AG08396 (cell line): ENCODE measurements at regions not wholly inside any gene's neighbourhood (a gene's known extent, or its start where the extent isn't known, plus 50 kb on each side); places are given as distances from the start of the nearest gene placed in this dataset.

Source experiments
- DNase-seq: peaks from one replicate; pipeline ENCODE4 v3.0.0; 2012; ENCODE audit warnings: low spot score, mixed read lengths

GRCh38 chr20:17787816-17788215 is 88.0 kb downstream of the BANF2 start:
- no peak for DNase-seq

DNA sequence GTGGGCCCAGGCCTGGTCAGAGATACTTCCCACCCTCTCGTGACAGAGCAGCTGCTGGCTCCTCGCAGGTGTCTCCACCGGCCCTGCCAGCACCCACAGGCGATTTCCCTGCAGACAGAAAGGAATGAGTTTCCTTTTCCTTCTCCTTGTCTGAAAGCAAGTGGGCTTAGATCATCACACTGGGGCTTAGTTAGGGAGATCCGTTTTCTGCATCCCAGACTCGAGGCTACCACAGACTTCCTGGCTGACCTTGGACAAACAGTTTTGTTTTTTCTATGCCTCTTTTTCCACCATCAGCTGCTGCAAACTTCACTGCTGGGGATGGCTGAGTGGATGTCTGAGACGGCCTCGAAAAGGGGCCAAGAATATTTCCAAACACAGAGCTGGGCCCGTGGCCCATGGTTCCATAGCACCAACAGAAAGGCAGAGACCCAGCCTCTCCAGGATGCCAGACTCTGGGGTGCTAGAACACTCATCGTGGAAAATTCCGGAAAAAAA is 86.5 kb downstream of the BANF2 start:
- peak; percentile 50 for DNase-seq
